ACC112 (cell line): ENCODE measurements at regions not wholly inside any gene's neighbourhood (a gene's known extent, or its start where the extent isn't known, plus 50 kb on each side); places are given as distances from the start of the nearest gene placed in this dataset.

Experiments
- H2AFZ ChIP-seq: fragments of 200-600 bp; sonication (generic); one replicate; pipeline ENCODE4 v1.6.0; 2017; ENCODE audit warnings: antibody characterized with exemption, low read length; ENCODE audit not compliant: unreplicated experiment
- H3K27ac ChIP-seq: fragments of 200-600 bp; sonication (generic); 2 replicates; pipeline ENCODE4 v1.5.1; 2014; ENCODE audit warnings: low read depth, mild to moderate bottlenecking, antibody characterized with exemption, low read length, moderate library complexity
- H3K27me3 ChIP-seq: fragments of 200-600 bp; sonication (generic); 2 replicates; pipeline ENCODE4 v1.6.1; 2014; ENCODE audit warnings: mild to moderate bottlenecking, antibody characterized with exemption, low read length, moderate library complexity, mixed read lengths; ENCODE audit not compliant: insufficient read depth
- H3K36me3 ChIP-seq: fragments of 200-600 bp; sonication (generic); 2 replicates; pipeline ENCODE4 v1.6.1; 2016; ENCODE audit warnings: mild to moderate bottlenecking, antibody characterized with exemption, low read length, moderate library complexity, mixed read lengths; ENCODE audit not compliant: insufficient read depth
- H3K4me1 ChIP-seq: fragments of 200-600 bp; sonication (generic); one replicate; pipeline ENCODE4 v1.6.1; 2016; ENCODE audit warnings: low read length, mixed read lengths; ENCODE audit not compliant: insufficient read depth, unreplicated experiment, control insufficient read depth
- H3K4me3 ChIP-seq: fragments of 200-600 bp; sonication (generic); 2 replicates; pipeline ENCODE4 v1.5.1; 2014; ENCODE audit warnings: mild to moderate bottlenecking, low read depth, low read length
- H3K79me2 ChIP-seq: fragments of 200-600 bp; sonication (generic); one replicate; pipeline ENCODE4 v1.6.0; 2016; ENCODE audit warnings: low read length; ENCODE audit not compliant: control insufficient read depth, unreplicated experiment, insufficient read depth

- Histone ChIP-seq H3K36me3 (no peaks in the 10 kb centered on the region), H3K79me2 (no peaks in the 10 kb centered on the region), H2AFZ (no peak overlapping the region), H3K4me3 (no peak overlapping the region), H3K27me3 (no peaks in the 10 kb centered on the region), H3K27ac (no peak overlapping the region), H3K4me1 (no peaks in the 10 kb centered on the region)
Observed at GRCh38 chr6:139832493-139833305, 458.3 kb upstream of the CITED2 start.

GRCh38 chr6:139829576-139829975, 455.1 kb upstream of the CITED2 start:
- no peaks in the 10 kb centered on the region for H3K36me3 ChIP-seq
- no peaks in the 10 kb centered on the region for H3K27me3 ChIP-seq
- no peaks in the 10 kb centered on the region for H3K79me2 ChIP-seq
- no peak overlapping the region for H3K4me3 ChIP-seq
- H3K27ac ChIP-seq, result no peak overlapping the region
- H2AFZ ChIP-seq, result no peak overlapping the region
- no peaks in the 10 kb centered on the region for H3K4me1 ChIP-seq

- Histone ChIP-seq H3K36me3 (no peaks in the 10 kb centered on the region), H3K79me2 (no peaks in the 10 kb centered on the region), H3K27ac (no peak overlapping the region), H3K27me3 (no peaks in the 10 kb centered on the region), H3K4me3 (no peak overlapping the region), H2AFZ (no peak overlapping the region), H3K4me1 (no peaks in the 10 kb centered on the region)
Observed at GRCh38 chr6:139828751-139829519, 454.5 kb upstream of the CITED2 start.

GRCh38 chr6:139825935-139826374, 451.5 kb upstream of the CITED2 start:
- Histone ChIP-seq H3K27me3 (no peaks in the 10 kb centered on the region), H3K79me2 (no peaks in the 10 kb centered on the region), H3K4me3 (no peak overlapping the region), H2AFZ (no peak overlapping the region), H3K36me3 (no peaks in the 10 kb centered on the region), H3K4me1 (peaks cover 4% of the 10 kb centered on the region), H3K27ac (no peak overlapping the region)

- no peaks in the 10 kb centered on the region for H3K36me3 ChIP-seq
- no peak overlapping the region for H2AFZ ChIP-seq
- no peak overlapping the region for H3K4me3 ChIP-seq
- H3K4me1 ChIP-seq, result peaks cover 14% of the 10 kb centered on the region
- no peaks in the 10 kb centered on the region for H3K79me2 ChIP-seq
- no peak overlapping the region for H3K27ac ChIP-seq
- no peaks in the 10 kb centered on the region for H3K27me3 ChIP-seq
Observed at GRCh38 chr6:139824864-139825263, 450.4 kb upstream of the CITED2 start.

GRCh38 chr6:139823808-139824126, 449.3 kb upstream of the CITED2 start:
- Histone ChIP-seq H3K4me3 (no peak overlapping the region), H3K36me3 (no peaks in the 10 kb centered on the region), H3K79me2 (no peaks in the 10 kb centered on the region), H2AFZ (no peak overlapping the region), H3K4me1 (peaks cover 23% of the 10 kb centered on the region), H3K27me3 (no peaks in the 10 kb centered on the region), H3K27ac (no peak overlapping the region)

- H3K36me3 ChIP-seq, result no peaks in the 10 kb centered on the region
- H3K4me3 ChIP-seq, result no peak overlapping the region
- no peaks in the 10 kb centered on the region for H3K79me2 ChIP-seq
- peaks cover 28% of the 10 kb centered on the region for H3K4me1 ChIP-seq
- no peak overlapping the region for H3K27ac ChIP-seq
- H2AFZ ChIP-seq, result no peak overlapping the region
- H3K27me3 ChIP-seq, result no peaks in the 10 kb centered on the region
Observed at GRCh38 chr6:139823099-139823807, 448.8 kb upstream of the CITED2 start.

- H3K79me2 ChIP-seq, result no peaks in the 10 kb centered on the region
- H3K36me3 ChIP-seq, result no peaks in the 10 kb centered on the region
- H3K4me3 ChIP-seq, result no peak overlapping the region
- H3K4me1 ChIP-seq, result peaks cover 31% of the 10 kb centered on the region
- H3K27me3 ChIP-seq, result no peaks in the 10 kb centered on the region
- no peak overlapping the region for H2AFZ ChIP-seq
- H3K27ac ChIP-seq, result no peak overlapping the region
Observed at GRCh38 chr6:139821676-139822223, 447.3 kb upstream of the CITED2 start.

- peaks cover 31% of the 10 kb centered on the region for H3K4me1 ChIP-seq
- H3K36me3 ChIP-seq, result no peaks in the 10 kb centered on the region
- peak overlapping the region; percentile 51 for H3K27ac ChIP-seq
- H3K4me3 ChIP-seq, result no peak overlapping the region
- peak overlapping the region; percentile 31 for H2AFZ ChIP-seq
- H3K79me2 ChIP-seq, result no peaks in the 10 kb centered on the region
- no peaks in the 10 kb centered on the region for H3K27me3 ChIP-seq
Observed at GRCh38 chr6:139820210-139820609, 445.8 kb upstream of the CITED2 start.

GRCh38 chr6:139819776-139820175, 445.3 kb upstream of the CITED2 start:
- H3K4me3 ChIP-seq, result no peak overlapping the region

More at GRCh38 chr6:139819776-139820175, 445.3 kb upstream of the CITED2 start:
- H3K79me2 ChIP-seq, result no peaks in the 10 kb centered on the region
- H3K4me1 ChIP-seq, result peaks cover 31% of the 10 kb centered on the region
- H3K36me3 ChIP-seq, result no peaks in the 10 kb centered on the region
- peak overlapping the region; percentile 31 for H2AFZ ChIP-seq
- H3K27ac ChIP-seq, result peak overlapping the region; percentile 51
- H3K27me3 ChIP-seq, result no peaks in the 10 kb centered on the region
